H1 (cell line): ENCODE measurements at regions not wholly inside any gene's neighbourhood (a gene's known extent, or its start where the extent isn't known, plus 50 kb on each side); places are given as distances from the start of the nearest gene placed in this dataset.

Experiments used
- CTCF ChIP-seq, 3 experiments: IDR thresholded peaks; 1 replicate in 2 of 3; 2 replicates in 1 of 3; pipeline versions ENCODE4 v1.5.1 to v1.6.1; 2011; ENCODE audit warnings: low read length in 3 of 3, mild to moderate bottlenecking in 3 of 3, inconsistent platforms in 2 of 3, low read depth in 1 of 3, moderate library complexity in 1 of 3; ENCODE audit not compliant: insufficient read depth in 1 of 3; ENCODE audit errors: control extremely low read depth in 1 of 3
- EZH2 ChIP-seq: fragments of 200-600 bp; sonication (generic); IDR thresholded peaks from 2 replicates; pipeline ENCODE4 v1.7.1; 2012; ENCODE audit warnings: low read depth, mild to moderate bottlenecking, moderate library complexity, low read length, inconsistent platforms; ENCODE audit not compliant: severe bottlenecking
- TAF1 ChIP-seq: IDR thresholded peaks from 2 replicates; pipeline ENCODE4 v1.6.1; 2011; ENCODE audit warnings: mild to moderate bottlenecking, low read depth, low read length

- no peak for TF ChIP-seq CTCF (IDR thresholded peaks at IDR 0.05; ENCODE audit: control extremely low read depth in 1 of 3, insufficient read depth in 1 of 3, low read depth in 1 of 3, low read length in 3 of 3)
- no peak for TF ChIP-seq EZH2
- no peak for TF ChIP-seq TAF1
These were observed 409.1 kb upstream of the ATP11B start for GRCh38 chr3:182384221-182384620.
